ENCODE measurements at regions not wholly inside any gene's neighbourhood (a gene's known extent, or its start where the extent isn't known, plus 50 kb on each side); places are given as distances from the start of the nearest gene placed in this dataset.
"Not testable (repeated sequence)": the region's sequence is repeated elsewhere in the genome, so short reads cannot be mapped to it uniquely, and the experiment has no call there.

DNA sequence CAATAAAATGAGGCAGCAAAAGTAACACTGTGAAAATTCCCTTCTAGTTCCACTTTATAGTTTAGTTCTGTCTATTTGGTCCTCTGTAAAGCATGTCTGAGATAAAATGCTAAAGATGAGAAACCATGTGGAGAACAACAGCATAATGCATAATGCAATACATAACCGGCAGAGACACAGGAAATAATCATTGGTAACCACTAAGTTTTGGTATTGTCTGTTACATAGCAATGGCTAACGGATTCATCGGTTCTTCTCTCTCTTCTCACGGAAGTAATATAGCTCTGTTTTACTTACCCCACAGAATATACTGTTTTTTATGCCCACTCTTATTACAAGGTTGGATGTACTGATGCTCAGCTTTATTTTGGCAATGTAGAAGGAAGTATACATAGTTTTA lies 158.9 kb downstream of the FAM174A start:
- DNase-seq (ENCODE audit: low spot score): no peak

DNA sequence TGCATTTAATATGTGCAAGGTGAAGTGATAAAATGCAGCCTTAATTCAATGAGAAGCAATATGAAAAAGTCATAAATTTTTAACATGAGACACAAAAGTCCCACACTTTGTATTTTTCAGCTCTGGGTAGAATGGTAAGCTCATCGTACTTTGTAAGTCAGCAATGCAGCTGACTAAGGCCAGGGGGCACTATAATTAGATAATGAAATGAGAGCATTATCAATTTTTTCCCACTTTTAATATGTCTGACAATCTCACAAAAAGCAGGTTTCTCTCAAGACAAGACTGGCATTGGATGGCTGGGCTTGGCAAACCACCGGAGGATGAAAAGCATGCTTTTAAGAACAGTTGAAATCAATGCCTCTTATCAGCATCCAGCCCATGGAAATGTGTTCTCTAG lies 162.8 kb downstream of the FAM174A start:
- no peak for DNase-seq (ENCODE audit: low spot score)

- DNase-seq (ENCODE audit: low spot score): peak; percentile 7
Observed at GRCh38 chr5:100706776-100707175, 171.6 kb downstream of the FAM174A start.

GRCh38 chr5:100708645-100709171 lies 173.5 kb downstream of the FAM174A start:
- no peak for DNase-seq (ENCODE audit: low spot score)

DNA sequence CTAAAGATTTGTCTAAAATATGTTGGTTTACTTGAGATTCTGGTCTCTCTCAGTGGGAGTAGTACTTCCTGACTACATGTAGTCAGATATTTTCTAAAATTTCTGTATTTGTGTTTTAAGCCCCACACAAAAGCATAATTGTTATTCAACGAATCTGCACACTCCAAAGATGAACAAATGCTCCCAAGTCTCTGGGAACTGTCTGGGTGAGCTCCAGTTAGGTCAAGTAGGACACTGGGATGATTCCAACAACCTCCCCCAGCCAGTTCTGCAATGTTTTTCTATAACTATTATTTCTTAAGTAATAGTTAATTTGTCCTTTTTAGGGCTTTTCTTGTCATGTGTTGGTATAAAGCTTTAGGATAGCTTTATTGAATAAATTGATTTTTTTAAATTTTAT lies 174.6 kb downstream of the FAM174A start:
- no peak for DNase-seq (ENCODE audit: low spot score)

DNA sequence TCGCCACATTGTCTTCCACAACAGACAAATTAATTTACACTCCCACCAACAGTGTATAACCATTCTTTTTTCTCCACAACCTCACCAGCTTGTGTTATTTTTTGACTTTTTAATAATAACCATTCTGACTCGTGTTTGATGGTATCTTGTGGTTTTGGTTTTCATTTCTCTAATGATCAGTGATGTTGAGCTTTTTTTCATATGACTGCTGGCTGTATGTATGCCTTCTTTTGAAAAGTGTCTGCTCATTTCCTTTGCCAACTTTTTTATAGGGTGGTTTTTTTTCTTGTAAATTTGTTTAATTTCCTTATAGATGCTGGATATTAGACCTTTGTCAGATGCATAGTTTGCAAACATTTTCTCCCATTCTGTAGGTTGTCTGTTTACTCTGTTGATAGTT lies 179.6 kb downstream of the FAM174A start:
- not testable (repeated sequence) for DNase-seq (ENCODE audit: low spot score)

DNA sequence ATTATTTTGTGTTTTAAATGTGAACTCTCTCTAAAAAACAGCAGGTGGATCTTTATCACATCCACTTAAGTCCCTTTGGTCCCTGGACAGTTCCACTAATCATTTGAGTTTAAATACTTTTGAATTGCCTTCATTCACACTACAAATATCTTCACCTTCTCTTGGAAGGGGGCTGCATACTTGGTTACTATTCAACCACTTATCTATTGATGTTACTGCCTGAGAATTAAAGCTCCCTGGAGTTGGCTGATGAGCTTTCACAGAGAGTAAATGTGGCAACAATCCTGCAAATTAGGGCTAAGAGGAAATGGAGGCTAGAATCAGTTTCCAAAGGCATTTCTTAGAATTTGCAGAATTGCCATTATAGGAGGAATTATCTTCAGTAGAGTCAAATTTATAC lies 180.4 kb downstream of the ST8SIA4 start:
- DNase-seq (ENCODE audit: low spot score): no peak

DNA sequence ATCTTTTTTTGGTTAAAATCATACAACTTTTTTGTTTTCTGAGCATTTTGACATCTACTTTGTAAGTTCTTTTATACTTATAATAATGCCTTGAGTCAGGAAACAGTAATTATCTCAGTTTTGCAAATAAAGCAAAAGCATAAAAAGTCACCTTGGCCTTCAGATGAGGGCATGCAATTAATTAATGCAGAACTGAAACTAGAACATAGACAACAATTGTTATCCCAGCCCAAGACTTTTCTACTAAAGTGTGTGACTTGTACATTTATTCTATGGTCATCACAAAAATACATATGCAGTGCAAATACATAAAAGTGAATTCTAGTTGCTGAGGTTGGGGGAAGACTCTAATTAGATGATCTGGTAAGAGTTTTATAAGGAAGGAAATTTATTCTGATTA lies 179.9 kb downstream of the ST8SIA4 start:
- no peak for DNase-seq (ENCODE audit: low spot score)

DNA sequence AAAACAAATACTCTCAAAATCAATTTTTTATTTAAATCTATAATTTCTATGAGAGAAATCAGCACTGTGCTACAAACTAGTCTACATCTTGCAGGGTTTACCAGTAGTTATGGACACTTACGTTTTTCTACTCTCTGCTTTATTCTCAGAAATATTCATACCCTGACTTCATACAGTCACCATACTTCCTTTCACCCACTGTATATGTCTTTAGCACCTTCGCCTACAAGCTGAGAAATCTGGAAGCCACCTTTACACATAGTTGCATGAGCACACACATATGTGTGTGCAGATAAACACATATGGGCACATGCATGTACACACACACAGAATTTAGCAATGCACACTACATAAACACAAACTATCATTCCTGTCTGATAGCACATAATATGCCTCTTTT lies 177.0 kb downstream of the ST8SIA4 start:
- DNase-seq (ENCODE audit: low spot score): no peak

DNA sequence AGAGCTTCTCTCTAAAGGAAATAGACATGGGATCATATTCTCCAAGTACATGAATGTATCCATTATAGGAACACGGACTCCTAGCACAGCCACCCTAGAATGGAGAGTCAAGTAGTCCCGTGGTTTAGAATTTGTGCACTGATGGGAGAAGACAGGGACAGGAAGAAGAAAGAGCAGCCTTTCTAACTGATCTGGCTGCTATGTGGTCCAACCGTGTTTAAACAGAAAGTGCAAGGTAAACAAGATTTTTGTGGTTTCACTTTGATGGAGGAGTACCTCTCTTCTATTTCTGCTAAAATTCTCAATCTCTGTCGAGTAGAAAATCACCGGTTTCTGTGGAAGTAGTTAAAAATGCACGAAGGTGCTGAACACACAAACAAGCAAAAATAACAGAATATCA lies 171.3 kb downstream of the ST8SIA4 start:
- DNase-seq (ENCODE audit: low spot score): no peak

GRCh38 chr5:100746730-100747129 lies 156.4 kb downstream of the ST8SIA4 start:
- DNase-seq (ENCODE audit: low spot score): no peak

GRCh38 chr5:100749771-100750284 lies 153.3 kb downstream of the ST8SIA4 start:
- DNase-seq (ENCODE audit: low spot score): no peak

DNA sequence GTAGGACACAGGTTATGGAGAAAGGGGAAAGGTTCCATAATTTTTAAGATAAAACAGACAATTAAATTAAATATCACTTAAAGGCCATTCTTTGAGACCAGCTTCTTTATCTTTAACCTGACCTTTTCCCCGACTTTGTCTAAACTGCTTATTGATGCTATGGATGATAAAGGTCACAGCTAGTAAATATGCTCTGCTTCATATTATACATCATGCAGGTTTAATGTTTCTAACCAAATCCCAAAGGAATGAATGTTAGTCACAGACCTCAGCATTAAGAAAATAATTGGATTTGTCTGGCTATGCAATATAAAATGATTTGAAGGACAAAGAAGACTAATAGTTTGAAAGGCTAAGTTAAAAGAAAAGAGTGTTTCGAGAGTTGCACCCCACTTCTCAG lies 147.6 kb downstream of the ST8SIA4 start:
- DNase-seq (ENCODE audit: low spot score): no peak
